Hepatocyte (in vitro differentiated cells): ENCODE measurements at regions not wholly inside any gene's neighbourhood (a gene's known extent, or its start where the extent isn't known, plus 50 kb on each side); places are given as distances from the start of the nearest gene placed in this dataset.

Source experiments
- EZH2 ChIP-seq: fragments of 200-600 bp; sonication (generic); IDR thresholded peaks from 2 replicates; pipeline ENCODE4 v1.6.1; 2016; ENCODE audit warnings: antibody characterized with exemption, mild to moderate bottlenecking, borderline replicate concordance
- TF ChIP-seq, protein P1 (sequence below): fragments of 200-600 bp; sonication (generic); IDR thresholded peaks from 2 replicates; pipeline ENCODE4 v1.5.1; 2016; ENCODE audit warnings: antibody characterized with exemption, mild to moderate bottlenecking; ENCODE audit not compliant: poor library complexity

GRCh38 chr1:244318078-244318477, 133.6 kb downstream of the ADSS2 start:
- TF ChIP-seq, protein P1, sequence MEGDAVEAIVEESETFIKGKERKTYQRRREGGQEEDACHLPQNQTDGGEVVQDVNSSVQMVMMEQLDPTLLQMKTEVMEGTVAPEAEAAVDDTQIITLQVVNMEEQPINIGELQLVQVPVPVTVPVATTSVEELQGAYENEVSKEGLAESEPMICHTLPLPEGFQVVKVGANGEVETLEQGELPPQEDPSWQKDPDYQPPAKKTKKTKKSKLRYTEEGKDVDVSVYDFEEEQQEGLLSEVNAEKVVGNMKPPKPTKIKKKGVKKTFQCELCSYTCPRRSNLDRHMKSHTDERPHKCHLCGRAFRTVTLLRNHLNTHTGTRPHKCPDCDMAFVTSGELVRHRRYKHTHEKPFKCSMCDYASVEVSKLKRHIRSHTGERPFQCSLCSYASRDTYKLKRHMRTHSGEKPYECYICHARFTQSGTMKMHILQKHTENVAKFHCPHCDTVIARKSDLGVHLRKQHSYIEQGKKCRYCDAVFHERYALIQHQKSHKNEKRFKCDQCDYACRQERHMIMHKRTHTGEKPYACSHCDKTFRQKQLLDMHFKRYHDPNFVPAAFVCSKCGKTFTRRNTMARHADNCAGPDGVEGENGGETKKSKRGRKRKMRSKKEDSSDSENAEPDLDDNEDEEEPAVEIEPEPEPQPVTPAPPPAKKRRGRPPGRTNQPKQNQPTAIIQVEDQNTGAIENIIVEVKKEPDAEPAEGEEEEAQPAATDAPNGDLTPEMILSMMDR = no peak
- TF ChIP-seq EZH2 = no peak
